Endothelial cell of umbilical vein (primary cell): ENCODE measurements at regions not wholly inside any gene's neighbourhood (a gene's known extent, or its start where the extent isn't known, plus 50 kb on each side); places are given as distances from the start of the nearest gene placed in this dataset.

Source experiments
- BruUV-seq: library from RNA; stranded (reverse); fragments of 400-500 nt; replicated peaks from 2 replicates; lab custom pipeline; 2021; lab: Mats Ljungman, UMichigan
- CTCF ChIA-PET: fragments of 300-600, 350-600 bp; sonication (Branson Sonifier 250); formaldehyde crosslinking; loops from one replicate; lab custom pipeline; 2021; ENCODE audit warnings: antibody characterized with exemption, inconsistent platforms; lab: Charles Lee
- POLR2A ChIA-PET: fragments of 300-600, 350-600 bp; sonication (Branson Sonifier 250); formaldehyde crosslinking; loops from one replicate; lab custom pipeline; 2021; ENCODE audit warnings: antibody characterized with exemption, inconsistent platforms; lab: Charles Lee
- DNase-seq: peaks from one replicate; pipeline ENCODE4 v3.0.0-alpha.2; 2011; ENCODE audit warnings: low read depth, low spot score
- FAIRE-seq: peaks from 2 replicates; lab custom pipeline; 2011; peaks lifted over from hg19 to GRCh38; lab: Jason Lieb, UNC
- H2AFZ ChIP-seq: 2 replicates; pipeline ENCODE4 v1.6.0; 2012; ENCODE audit warnings: low read depth, low read length, control low read depth, inconsistent platforms
- H3K27ac ChIP-seq: 2 replicates; pipeline ENCODE4 v1.5.1; 2011; ENCODE audit warnings: low read depth, mild to moderate bottlenecking, control low read depth, low read length, moderate library complexity; ENCODE audit not compliant: insufficient read depth
- H3K27me3 ChIP-seq, 2 experiments: 2 replicates each; pipeline versions ENCODE4 v1.6.0 to v1.6.1; 2011; ENCODE audit warnings: low read length in 2 of 2, mixed read lengths in 1 of 2; ENCODE audit not compliant: control insufficient read depth in 2 of 2, insufficient read depth in 2 of 2
- H3K36me3 ChIP-seq, 2 experiments: 2 replicates in 1 of 2; 3 replicates in 1 of 2; pipeline ENCODE4 v1.5.1; 2011; ENCODE audit warnings: low read length in 2 of 2, mild to moderate bottlenecking in 1 of 2, moderate library complexity in 1 of 2; ENCODE audit not compliant: control insufficient read depth in 2 of 2, insufficient read depth in 2 of 2; ENCODE audit errors: extremely low read depth in 1 of 2
- H3K4me1 ChIP-seq: 3 replicates; pipeline ENCODE4 v1.5.1; 2011; ENCODE audit warnings: mild to moderate bottlenecking, low read length; ENCODE audit not compliant: control insufficient read depth, insufficient read depth; ENCODE audit errors: extremely low read depth
- H3K4me2 ChIP-seq: 2 replicates; pipeline ENCODE4 v1.6.1; 2011; ENCODE audit warnings: low read length, control low read depth, mixed read lengths; ENCODE audit not compliant: insufficient read depth
- H3K4me3 ChIP-seq, 3 experiments: fragments of 200-600 bp in 1 of 3; sonication (generic), shearing (Covaris generic) in 1 of 3; replicated peaks in 1 of 3; 2 replicates each; pipeline ENCODE4 v1.5.1; 2011 to 2016; ENCODE audit warnings: control low read depth in 3 of 3, low read length in 3 of 3, mild to moderate bottlenecking in 2 of 3, inconsistent platforms in 1 of 3, low read depth in 1 of 3, moderate library complexity in 1 of 3; ENCODE audit not compliant: insufficient read depth in 1 of 3
- H3K79me2 ChIP-seq: 2 replicates; pipeline ENCODE4 v1.6.0; 2012; ENCODE audit warnings: low read length, inconsistent platforms; ENCODE audit not compliant: control insufficient read depth, insufficient read depth
- H3K9ac ChIP-seq: replicated peaks from 2 replicates; pipeline ENCODE3; 2011; ENCODE audit warnings: low read length, control low read depth; ENCODE audit not compliant: insufficient read depth; ENCODE audit errors: extremely low read depth
- H3K9me1 ChIP-seq: replicated peaks from 3 replicates; pipeline ENCODE4 v1.6.0; 2011; ENCODE audit warnings: mild to moderate bottlenecking, low read length; ENCODE audit not compliant: control insufficient read depth, insufficient read depth; ENCODE audit errors: extremely low read depth
- H3K9me3 ChIP-seq: replicated peaks from 2 replicates; pipeline ENCODE4 v1.5.1; 2012; ENCODE audit warnings: low read length, inconsistent platforms; ENCODE audit not compliant: control insufficient read depth, insufficient read depth
- H4K20me1 ChIP-seq: replicated peaks from 2 replicates; pipeline ENCODE3; 2011; ENCODE audit warnings: mild to moderate bottlenecking, low read length; ENCODE audit not compliant: control insufficient read depth, insufficient read depth; ENCODE audit errors: extremely low read depth
- CTCF ChIP-seq, 2 donors: IDR thresholded peaks; 1 replicate in 1 of 2; 2 replicates in 1 of 2; pipeline ENCODE4 v1.5.1; 2011; ENCODE audit warnings: low read length in 2 of 2, mild to moderate bottlenecking in 2 of 2, moderate library complexity in 2 of 2, control low read depth in 1 of 2, inconsistent platforms in 1 of 2, low read depth in 1 of 2; ENCODE audit not compliant: insufficient read depth in 1 of 2; ENCODE audit errors: extremely low read depth in 1 of 2
- EZH2 ChIP-seq: IDR thresholded peaks from 2 replicates; pipeline ENCODE4 v1.6.1; 2012; ENCODE audit warnings: borderline replicate concordance, low read depth, mild to moderate bottlenecking, moderate library complexity, low read length, inconsistent platforms; ENCODE audit not compliant: severe bottlenecking
- FOS ChIP-seq: IDR thresholded peaks from 2 replicates; pipeline ENCODE4 v1.6.1; 2011; ENCODE audit warnings: mild to moderate bottlenecking, low read length, moderate library complexity, borderline replicate concordance; ENCODE audit not compliant: insufficient read depth
- GATA2 ChIP-seq: IDR thresholded peaks from 2 replicates; pipeline ENCODE4 v1.7.0; 2011; ENCODE audit warnings: low read depth, mild to moderate bottlenecking, moderate library complexity, mixed read lengths, low read length; ENCODE audit not compliant: insufficient read length, insufficient read depth
- JUN ChIP-seq: IDR thresholded peaks from 2 replicates; pipeline ENCODE4 v1.6.1; 2011; ENCODE audit warnings: borderline replicate concordance, low read depth; ENCODE audit not compliant: insufficient read length, insufficient read depth
- MYC ChIP-seq: IDR thresholded peaks from one replicate; pipeline ENCODE4 v1.6.1; 2011; ENCODE audit warnings: mild to moderate bottlenecking, low read depth, low read length
- POLR2A ChIP-seq: IDR thresholded peaks from 2 replicates; pipeline ENCODE4 v1.6.1; 2012; ENCODE audit warnings: low read depth, mild to moderate bottlenecking, control low read depth, low read length
- POLR2AphosphoS5 ChIP-seq: IDR thresholded peaks from 2 replicates; pipeline ENCODE4 v1.6.1; 2012; ENCODE audit warnings: low read depth, mild to moderate bottlenecking, control low read depth, low read length, moderate library complexity; ENCODE audit not compliant: insufficient read depth
- dilution Hi-C: fragments of 300-500 bp; cut with MboI; formaldehyde crosslinking; loops from one replicate; pipeline ENCODE4 v1.15.0; 2019; ENCODE audit warnings: low sequenced_read_pairs; ENCODE audit not compliant: extremely low pct_ligation_motif_present
- intact Hi-C: fragments of 100-400 bp; cut with micrococcal nuclease; formaldehyde crosslinking; loops from one replicate; pipeline ENCODE4 v1.10.0; 2022
- TF ChIP-seq, protein P1 (sequence below): IDR thresholded peaks from 2 replicates; pipeline ENCODE4 v1.6.1; 2011; ENCODE audit not compliant: insufficient read depth, insufficient read length

DNA sequence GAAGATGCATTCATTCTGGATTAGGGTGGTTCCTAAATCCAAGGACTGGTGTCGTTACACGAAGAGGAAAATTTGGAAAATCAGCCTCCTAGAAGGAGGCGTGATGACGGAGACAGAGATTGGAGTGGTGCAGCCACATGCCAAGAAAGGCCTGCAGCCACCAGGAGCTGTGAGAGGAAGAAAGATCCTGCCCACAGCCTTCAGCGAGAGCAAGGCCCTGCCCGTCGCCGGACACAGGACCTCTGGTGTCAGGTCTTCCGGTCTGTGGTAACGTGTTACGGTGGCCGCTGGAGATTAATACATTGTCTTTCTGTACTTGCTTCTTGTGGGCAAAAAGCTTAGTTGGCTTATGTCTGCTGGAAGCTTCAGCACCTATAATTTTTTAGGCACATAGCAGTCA is 1045.8 kb downstream of the BRD1 start:
- intact Hi-C loops, result no loop called here
- DNase-seq, result no peak
- Histone ChIP-seq H3K9me1 (no peaks in the 10 kb centered on the region), H3K4me1 (no peaks in the 10 kb centered on the region), H3K27me3 (no peaks in the 10 kb centered on the region), H3K4me2 (no peak overlapping the region), H3K36me3 (no peaks in the 10 kb centered on the region), H3K9me3 (peaks cover 9% of the 10 kb centered on the region), H3K4me3 (no peak overlapping the region), H3K9ac (no peak overlapping the region), H3K27ac (no peak overlapping the region), H3K79me2 (no peaks in the 10 kb centered on the region), H2AFZ (no peak overlapping the region), H4K20me1 (no peaks in the 10 kb centered on the region)
- no peak for TF ChIP-seq POLR2A
- no peak for TF ChIP-seq GATA2
- TF ChIP-seq MYC, result no peak
- no peak for TF ChIP-seq CTCF (IDR thresholded peaks at IDR 0.05; ENCODE audit: extremely low read depth in 1 of 2, insufficient read depth in 1 of 2, low read depth in 1 of 2, low read length in 2 of 2)
- no peak for TF ChIP-seq JUN
- TF ChIP-seq EZH2, result no peak
- TF ChIP-seq FOS, result no peak
- no peak for TF ChIP-seq POLR2AphosphoS5
- TF ChIP-seq, protein P1, sequence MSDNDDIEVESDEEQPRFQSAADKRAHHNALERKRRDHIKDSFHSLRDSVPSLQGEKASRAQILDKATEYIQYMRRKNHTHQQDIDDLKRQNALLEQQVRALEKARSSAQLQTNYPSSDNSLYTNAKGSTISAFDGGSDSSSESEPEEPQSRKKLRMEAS, result no peak
- no TSS peak for BruUV-seq
- POLR2A ChIA-PET, result no interaction called here
- dilution Hi-C loops, result no loop called here
- no peak for FAIRE-seq
- CTCF ChIA-PET, result no interaction called here
